Loucy (cell line): ENCODE measurements at regions not wholly inside any gene's neighbourhood (a gene's known extent, or its start where the extent isn't known, plus 50 kb on each side); places are given as distances from the start of the nearest gene placed in this dataset.

ENCODE experiments used
- EZH2phosphoT487 ChIP-seq: fragments of 200-600 bp; IDR thresholded peaks from 2 replicates; pipeline ENCODE4 v1.6.1; 2018; ENCODE audit warnings: antibody characterized with exemption, mild to moderate bottlenecking, moderate library complexity, borderline replicate concordance
- TF ChIP-seq, protein P1 (sequence below): fragments of 200-600 bp; sonication (generic); conservative IDR thresholded peaks from 2 replicates; pipeline ENCODE4 v1.5.1; 2014; ENCODE audit warnings: mild to moderate bottlenecking, antibody characterized with exemption, low read length

GRCh38 chr12:28626504-28626903 is 436.2 kb downstream of the CCDC91 start:
- TF ChIP-seq, protein P1, sequence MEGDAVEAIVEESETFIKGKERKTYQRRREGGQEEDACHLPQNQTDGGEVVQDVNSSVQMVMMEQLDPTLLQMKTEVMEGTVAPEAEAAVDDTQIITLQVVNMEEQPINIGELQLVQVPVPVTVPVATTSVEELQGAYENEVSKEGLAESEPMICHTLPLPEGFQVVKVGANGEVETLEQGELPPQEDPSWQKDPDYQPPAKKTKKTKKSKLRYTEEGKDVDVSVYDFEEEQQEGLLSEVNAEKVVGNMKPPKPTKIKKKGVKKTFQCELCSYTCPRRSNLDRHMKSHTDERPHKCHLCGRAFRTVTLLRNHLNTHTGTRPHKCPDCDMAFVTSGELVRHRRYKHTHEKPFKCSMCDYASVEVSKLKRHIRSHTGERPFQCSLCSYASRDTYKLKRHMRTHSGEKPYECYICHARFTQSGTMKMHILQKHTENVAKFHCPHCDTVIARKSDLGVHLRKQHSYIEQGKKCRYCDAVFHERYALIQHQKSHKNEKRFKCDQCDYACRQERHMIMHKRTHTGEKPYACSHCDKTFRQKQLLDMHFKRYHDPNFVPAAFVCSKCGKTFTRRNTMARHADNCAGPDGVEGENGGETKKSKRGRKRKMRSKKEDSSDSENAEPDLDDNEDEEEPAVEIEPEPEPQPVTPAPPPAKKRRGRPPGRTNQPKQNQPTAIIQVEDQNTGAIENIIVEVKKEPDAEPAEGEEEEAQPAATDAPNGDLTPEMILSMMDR: no peak
- no peak for TF ChIP-seq EZH2phosphoT487
